GM18519 (cell line): ENCODE measurements at regions not wholly inside any gene's neighbourhood (a gene's known extent, or its start where the extent isn't known, plus 50 kb on each side); places are given as distances from the start of the nearest gene placed in this dataset.

Source experiments
- ATAC-seq: cut with Tn5 transposase; IDR thresholded peaks from one replicate; pipeline ENCODE4 v1.9.1; 2021; ENCODE audit warnings: mild to moderate bottlenecking, moderate library complexity; ENCODE audit not compliant: unreplicated experiment, low FRiP score

- no peak for ATAC-seq
These were observed 995.7 kb downstream of the LRFN5 start for GRCh38 chr14:42602336-42602845.

- ATAC-seq = no peak
These were observed 965.4 kb downstream of the LRFN5 start for GRCh38 chr14:42572032-42572431.

GRCh38 chr14:42569227-42569626 lies 962.6 kb downstream of the LRFN5 start:
- no peak for ATAC-seq

- ATAC-seq = no peak
These were observed 958.9 kb downstream of the LRFN5 start for GRCh38 chr14:42565556-42565955.

- ATAC-seq = no peak
These were observed 956.6 kb downstream of the LRFN5 start for GRCh38 chr14:42563313-42563712.

- no peak for ATAC-seq
These were observed 949.9 kb downstream of the LRFN5 start for GRCh38 chr14:42556551-42556950.

GRCh38 chr14:42555365-42555764 lies 948.7 kb downstream of the LRFN5 start:
- no peak for ATAC-seq

GRCh38 chr14:42554091-42554490 lies 947.4 kb downstream of the LRFN5 start:
- ATAC-seq = no peak

GRCh38 chr14:42550310-42550709 lies 943.6 kb downstream of the LRFN5 start:
- no peak for ATAC-seq

GRCh38 chr14:42548349-42548748 lies 941.7 kb downstream of the LRFN5 start:
- ATAC-seq = no peak

- ATAC-seq = no peak
These were observed 939.0 kb downstream of the LRFN5 start for GRCh38 chr14:42545636-42546035.

GRCh38 chr14:42541535-42542001 lies 934.9 kb downstream of the LRFN5 start:
- no peak for ATAC-seq

- no peak for ATAC-seq
These were observed 928.7 kb downstream of the LRFN5 start for GRCh38 chr14:42535397-42535796.

- ATAC-seq = no peak
These were observed 926.8 kb downstream of the LRFN5 start for GRCh38 chr14:42533476-42533875.

- ATAC-seq = no peak
These were observed 925.5 kb downstream of the LRFN5 start for GRCh38 chr14:42532194-42532593.

GRCh38 chr14:42527141-42527540 lies 920.5 kb downstream of the LRFN5 start:
- no peak for ATAC-seq

- peak; percentile 99 for ATAC-seq
These were observed 917.0 kb downstream of the LRFN5 start for GRCh38 chr14:42523666-42524065.

GRCh38 chr14:42517806-42518500 lies 911.3 kb downstream of the LRFN5 start:
- no peak for ATAC-seq

- ATAC-seq = no peak
These were observed 907.2 kb downstream of the LRFN5 start for GRCh38 chr14:42513837-42514236.

GRCh38 chr14:42510071-42510470 lies 903.4 kb downstream of the LRFN5 start:
- no peak for ATAC-seq

GRCh38 chr14:42508209-42508946 lies 901.7 kb downstream of the LRFN5 start:
- no peak for ATAC-seq

- no peak for ATAC-seq
These were observed 897.8 kb downstream of the LRFN5 start for GRCh38 chr14:42504433-42504832.
